ENCODE measurements at regions not wholly inside any gene's neighbourhood (a gene's known extent, or its start where the extent isn't known, plus 50 kb on each side); places are given as distances from the start of the nearest gene placed in this dataset.
A peak's percentile ranks its signal among the peaks of the same experiment; 100 is the strongest.

GRCh38 chr1:82534996-82535395, 734.3 kb downstream of the ADGRL2 start:
- no peak for TF ChIP-seq CTCF (IDR thresholded peaks at IDR 0.05)
- no peaks in the 10 kb centered on the region for H3K9me3 ChIP-seq
- DNase-seq (ENCODE audit: low spot score) (no peak), ATAC-seq (ENCODE audit: insufficient number of reproducible peaks, low FRiP score, low read depth) (no peak)
- no peak overlapping the region for H3K27ac ChIP-seq
- H3K27me3 ChIP-seq (replicated peaks; ENCODE audit: insufficient read depth), result no peaks in the 10 kb centered on the region
- no peaks in the 10 kb centered on the region for H3K36me3 ChIP-seq
- no peak overlapping the region for H3K4me3 ChIP-seq
- H3K4me1 ChIP-seq (ENCODE audit: control insufficient read depth in 1 of 2, low read depth in 2 of 2), result peaks cover 7 to 25% of the 10 kb centered on the region in 2 donors

GRCh38 chr1:82525378-82525777, 724.6 kb downstream of the ADGRL2 start:
- H3K36me3 ChIP-seq, result no peaks in the 10 kb centered on the region
- DNase-seq (ENCODE audit: low spot score), result no peak
- no peak for TF ChIP-seq CTCF (IDR thresholded peaks at IDR 0.05)
- no peak overlapping the region for H3K27ac ChIP-seq
- no peak for ATAC-seq (ENCODE audit: insufficient number of reproducible peaks, low FRiP score, low read depth)
- H3K27me3 ChIP-seq (replicated peaks; ENCODE audit: insufficient read depth), result no peaks in the 10 kb centered on the region
- H3K4me1 ChIP-seq (ENCODE audit: control insufficient read depth in 1 of 2, low read depth in 2 of 2), result no peaks in the 10 kb centered on the region
- H3K4me3 ChIP-seq, result no peak overlapping the region
- no peaks in the 10 kb centered on the region for H3K9me3 ChIP-seq

GRCh38 chr1:82520611-82521010, 719.9 kb downstream of the ADGRL2 start:
- no peak for DNase-seq (ENCODE audit: low spot score)

GRCh38 chr1:82517586-82517985, 716.9 kb downstream of the ADGRL2 start:
- DNase-seq (ENCODE audit: low spot score), result no peak
- peak; percentile 35 for TF ChIP-seq CTCF (IDR thresholded peaks at IDR 0.05)
- no peak for ATAC-seq (ENCODE audit: insufficient number of reproducible peaks, low FRiP score, low read depth)
- Histone ChIP-seq H3K4me3 (no peak overlapping the region), H3K4me1 (ENCODE audit: control insufficient read depth in 1 of 2, low read depth in 2 of 2) (no peaks in the 10 kb centered on the region), H3K27me3 (replicated peaks; ENCODE audit: insufficient read depth) (no peaks in the 10 kb centered on the region), H3K27ac (no peak overlapping the region), H3K36me3 (no peaks in the 10 kb centered on the region), H3K9me3 (no peaks in the 10 kb centered on the region)

More at GRCh38 chr1:82520611-82521010, 719.9 kb downstream of the ADGRL2 start:
- Histone ChIP-seq H3K27me3 (replicated peaks; ENCODE audit: insufficient read depth) (no peaks in the 10 kb centered on the region), H3K36me3 (no peaks in the 10 kb centered on the region), H3K27ac (no peak overlapping the region), H3K4me3 (no peak overlapping the region), H3K9me3 (no peaks in the 10 kb centered on the region), H3K4me1 (ENCODE audit: control insufficient read depth in 1 of 2, low read depth in 2 of 2) (no peaks in the 10 kb centered on the region)
- TF ChIP-seq CTCF (IDR thresholded peaks at IDR 0.05), result no peak
- no peak for ATAC-seq (ENCODE audit: insufficient number of reproducible peaks, low FRiP score, low read depth)

GRCh38 chr1:82515650-82516049, 714.9 kb downstream of the ADGRL2 start:
- Histone ChIP-seq H3K27me3 (replicated peaks; ENCODE audit: insufficient read depth) (no peaks in the 10 kb centered on the region), H3K9me3 (no peaks in the 10 kb centered on the region), H3K4me1 (ENCODE audit: control insufficient read depth in 1 of 2, low read depth in 2 of 2) (no peaks in the 10 kb centered on the region), H3K36me3 (no peaks in the 10 kb centered on the region), H3K27ac (no peak overlapping the region), H3K4me3 (no peak overlapping the region)
- DNase-seq (ENCODE audit: low spot score), result no peak
- no peak for TF ChIP-seq CTCF (IDR thresholded peaks at IDR 0.05)
- no peak for ATAC-seq (ENCODE audit: insufficient number of reproducible peaks, low FRiP score, low read depth)

Measured in thoracic aorta (tissue), 2 donors.